ENCODE measurements at regions not wholly inside any gene's neighbourhood (a gene's known extent, or its start where the extent isn't known, plus 50 kb on each side); places are given as distances from the start of the nearest gene placed in this dataset.

- H3K4me1 ChIP-seq: peaks cover 0 to 9% of the 10 kb centered on the region in 2 donors
- H3K4me3 ChIP-seq: no peak overlapping the region
- TF ChIP-seq CTCF (IDR thresholded peaks at IDR 0.05): no peak
- peak; percentile 61 for DNase-seq (ENCODE audit: low spot score)
- no peaks in the 10 kb centered on the region for H3K9me3 ChIP-seq
- no peaks in the 10 kb centered on the region for H3K27me3 ChIP-seq
- no peak overlapping the region for H3K27ac ChIP-seq
- no peaks in the 10 kb centered on the region for H3K36me3 ChIP-seq
These were observed 119.5 kb upstream of the SGK1 start for GRCh38 chr6:134437376-134437775.

- H3K4me3 ChIP-seq: no peak overlapping the region
- DNase-seq (ENCODE audit: low spot score): no peak
- no peaks in the 10 kb centered on the region for H3K27me3 ChIP-seq
- TF ChIP-seq CTCF (IDR thresholded peaks at IDR 0.05): no peak
- peaks cover 0 to 9% of the 10 kb centered on the region in 2 donors for H3K4me1 ChIP-seq
- H3K36me3 ChIP-seq: no peaks in the 10 kb centered on the region
- no peak overlapping the region for H3K27ac ChIP-seq
- H3K9me3 ChIP-seq: no peaks in the 10 kb centered on the region
These were observed 119.0 kb upstream of the SGK1 start for GRCh38 chr6:134436950-134437349.

- no peak overlapping the region for H3K4me3 ChIP-seq
These were observed 118.4 kb upstream of the SGK1 start for GRCh38 chr6:134436281-134436815.

GRCh38 chr6:134435814-134436280 is 117.9 kb upstream of the SGK1 start:
- H3K4me3 ChIP-seq: no peak overlapping the region
- peak overlapping the region in 1 of 2 donors; percentile 6 for H3K27ac ChIP-seq

More at GRCh38 chr6:134436281-134436815, 118.4 kb upstream of the SGK1 start:
- H3K27ac ChIP-seq: peak overlapping the region in 1 of 2 donors; percentile 33
- H3K9me3 ChIP-seq: no peaks in the 10 kb centered on the region
- no peak for TF ChIP-seq CTCF (IDR thresholded peaks at IDR 0.05)
- H3K4me1 ChIP-seq: peaks cover 0 to 9% of the 10 kb centered on the region in 2 donors
- DNase-seq (ENCODE audit: low spot score): peak; percentile 75
- no peaks in the 10 kb centered on the region for H3K27me3 ChIP-seq
- no peaks in the 10 kb centered on the region for H3K36me3 ChIP-seq

GRCh38 chr6:134434019-134434942 is 116.4 kb upstream of the SGK1 start:
- no peaks in the 10 kb centered on the region for H3K9me3 ChIP-seq
- no peaks in the 10 kb centered on the region for H3K27me3 ChIP-seq
- H3K36me3 ChIP-seq: no peaks in the 10 kb centered on the region
- no peak overlapping the region for H3K27ac ChIP-seq
- H3K4me3 ChIP-seq: no peak overlapping the region
- DNase-seq (ENCODE audit: low spot score): no peak
- peaks cover 0 to 9% of the 10 kb centered on the region in 2 donors for H3K4me1 ChIP-seq
- no peak for TF ChIP-seq CTCF (IDR thresholded peaks at IDR 0.05)

More at GRCh38 chr6:134435814-134436280, 117.9 kb upstream of the SGK1 start:
- Histone ChIP-seq H3K4me1 (peaks cover 0 to 9% of the 10 kb centered on the region in 2 donors), H3K9me3 (no peaks in the 10 kb centered on the region), H3K27me3 (no peaks in the 10 kb centered on the region), H3K36me3 (no peaks in the 10 kb centered on the region)
- no peak for TF ChIP-seq CTCF (IDR thresholded peaks at IDR 0.05)
- no peak for DNase-seq (ENCODE audit: low spot score)
